Pons (tissue), 1 donor: ENCODE measurements at regions not wholly inside any gene's neighbourhood (a gene's known extent, or its start where the extent isn't known, plus 50 kb on each side); places are given as distances from the start of the nearest gene placed in this dataset.
"Not testable (repeated sequence)": the region's sequence is repeated elsewhere in the genome, so short reads cannot be mapped to it uniquely, and the experiment has no call there.

Experiments
- DNase-seq: peaks from one replicate; pipeline ENCODE4 v3.0.0-alpha.2; 2016; ENCODE audit warnings: low spot score

DNA sequence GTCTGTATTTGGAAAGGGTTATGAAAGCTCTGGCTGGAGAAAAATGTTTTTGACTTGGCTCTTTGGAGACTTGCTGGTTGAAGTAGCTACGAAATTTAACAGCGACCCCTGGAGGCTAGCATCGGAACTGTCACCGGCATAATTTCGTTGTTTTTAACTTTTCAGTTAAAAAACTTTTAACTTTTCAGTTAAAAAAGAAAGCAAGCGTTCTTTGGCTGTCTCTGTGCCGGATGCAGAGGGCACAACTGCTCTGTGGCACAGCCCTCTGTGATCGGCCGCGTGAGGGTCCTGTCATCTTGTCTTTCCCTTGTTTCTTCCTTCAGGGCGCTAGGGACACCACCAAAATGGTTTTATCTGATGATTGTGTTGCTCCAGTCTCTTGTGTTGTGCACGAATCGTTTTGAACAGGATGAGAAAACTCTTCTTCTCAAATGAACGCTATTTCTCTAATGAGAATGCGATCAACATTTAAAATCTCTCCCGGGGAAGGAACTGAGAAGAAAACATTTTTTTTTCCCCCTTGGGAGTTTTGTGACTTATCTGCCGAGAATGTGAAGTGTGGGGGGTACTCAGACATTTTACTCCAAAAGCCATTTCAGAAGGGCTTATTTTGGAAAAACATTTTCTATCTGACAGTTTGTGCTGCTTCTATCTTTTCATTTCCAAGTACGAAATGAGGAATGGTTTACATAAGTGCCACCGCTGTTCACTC is 57.1 kb downstream of the ADCYAP1 start:
- peak; percentile 20 for DNase-seq

DNA sequence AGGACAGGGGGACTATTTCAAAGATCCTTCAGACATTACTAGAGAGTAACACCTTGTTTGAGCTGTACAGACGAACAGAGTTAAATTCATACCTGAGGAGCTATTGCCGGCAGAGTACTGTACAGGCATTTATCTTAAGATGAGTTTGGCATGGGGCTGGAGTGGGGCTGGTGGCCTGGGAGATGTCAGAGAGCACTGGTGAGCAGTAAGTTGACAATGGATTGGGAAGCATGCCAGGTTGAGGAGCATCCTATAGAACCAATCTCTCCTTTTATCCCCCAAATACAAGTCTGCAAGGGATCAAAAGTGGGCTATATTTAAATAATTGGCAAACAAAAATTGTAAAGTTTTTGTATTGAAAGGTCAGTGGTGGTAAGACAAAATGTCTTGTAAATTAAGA is 58.6 kb downstream of the ADCYAP1 start:
- no peak for DNase-seq

DNA sequence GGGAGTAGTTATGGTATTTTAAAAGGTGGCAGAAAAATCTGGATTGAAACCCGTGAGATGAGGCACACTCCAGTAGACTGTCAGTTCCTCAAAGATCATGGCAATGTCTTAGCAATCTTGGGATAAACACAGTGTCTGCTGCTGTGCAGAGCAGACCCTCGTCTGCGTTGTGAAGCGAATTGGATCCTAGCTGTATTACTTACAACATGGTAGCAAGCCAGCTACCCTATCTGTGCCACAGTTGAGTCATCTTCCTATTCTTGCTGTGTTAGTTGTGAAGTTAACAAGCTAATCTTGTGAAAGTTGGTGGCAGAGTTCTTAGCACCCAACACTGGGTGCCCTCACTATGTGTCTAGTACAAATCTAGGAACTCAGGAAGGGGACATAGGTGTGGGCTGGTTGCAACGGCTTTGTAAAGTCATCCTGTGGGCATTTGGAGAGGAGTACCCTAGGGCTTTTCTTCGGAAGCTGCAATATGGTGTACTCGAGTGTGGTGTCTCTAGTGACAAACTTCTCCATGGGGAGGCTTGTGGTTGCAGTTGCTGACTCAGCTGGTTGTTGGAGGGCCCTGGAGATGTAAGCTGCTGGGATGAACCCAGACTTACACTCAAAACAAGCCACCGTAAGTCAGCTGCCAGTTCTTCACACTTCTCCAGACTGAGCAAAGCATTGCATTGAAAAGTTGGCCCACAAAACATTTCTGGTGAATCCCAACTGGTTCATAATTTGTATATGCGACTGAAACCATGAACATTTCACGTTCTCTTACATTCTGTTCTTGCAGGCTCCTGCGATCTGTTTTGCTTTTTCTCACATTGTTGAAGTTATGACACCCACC is 61.5 kb downstream of the ADCYAP1 start:
- DNase-seq: no peak

- no peak for DNase-seq
Measured at GRCh38 chr18:966759-967576, 62.3 kb downstream of the ADCYAP1 start.

DNA sequence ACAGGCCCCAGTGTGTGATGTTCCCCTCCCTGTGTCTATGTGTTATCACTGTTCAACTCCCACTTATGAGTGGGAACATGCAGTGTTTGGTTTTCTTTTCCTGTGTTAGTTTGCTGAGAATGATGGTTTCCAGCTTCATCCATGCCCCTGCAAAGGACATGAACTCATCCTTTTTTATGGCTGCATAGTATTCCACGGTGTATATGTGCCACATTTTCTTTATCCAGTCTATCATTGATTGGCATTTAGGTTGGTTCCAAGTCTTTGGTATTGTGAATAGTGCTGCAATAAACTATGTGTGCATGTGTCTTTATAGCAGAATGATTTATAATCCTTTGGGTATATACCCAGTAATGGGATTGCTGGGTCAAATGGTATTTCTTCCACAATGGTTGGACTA is 64.2 kb downstream of the ADCYAP1 start:
- DNase-seq: not testable (repeated sequence)

GRCh38 chr18:969311-969710 is 64.6 kb downstream of the ADCYAP1 start:
- not testable (repeated sequence) for DNase-seq

- DNase-seq: not testable (repeated sequence)
Measured at GRCh38 chr18:974606-975005, 69.9 kb downstream of the ADCYAP1 start.

GRCh38 chr18:976393-977128 is 71.9 kb downstream of the ADCYAP1 start:
- DNase-seq: not testable (repeated sequence)

DNA sequence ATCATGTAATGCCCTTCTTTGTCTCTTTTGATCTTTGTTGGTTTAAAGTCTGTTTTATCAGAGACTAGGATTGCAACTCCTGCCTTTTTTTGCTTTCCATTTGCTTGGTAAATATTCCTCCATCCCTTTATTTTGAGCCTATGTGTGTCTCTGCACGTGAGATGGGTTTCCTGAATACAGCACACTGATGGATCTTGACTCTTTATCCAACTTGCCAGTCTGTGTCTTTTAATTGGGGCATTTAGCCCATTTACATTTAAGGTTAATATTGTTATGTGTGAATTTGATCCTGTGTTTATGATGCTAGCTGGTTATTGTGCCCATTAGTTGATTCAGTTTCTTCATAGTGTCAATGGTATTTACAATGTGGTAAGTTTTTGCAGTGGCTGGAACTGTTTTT is 72.7 kb downstream of the ADCYAP1 start:
- not testable (repeated sequence) for DNase-seq

DNA sequence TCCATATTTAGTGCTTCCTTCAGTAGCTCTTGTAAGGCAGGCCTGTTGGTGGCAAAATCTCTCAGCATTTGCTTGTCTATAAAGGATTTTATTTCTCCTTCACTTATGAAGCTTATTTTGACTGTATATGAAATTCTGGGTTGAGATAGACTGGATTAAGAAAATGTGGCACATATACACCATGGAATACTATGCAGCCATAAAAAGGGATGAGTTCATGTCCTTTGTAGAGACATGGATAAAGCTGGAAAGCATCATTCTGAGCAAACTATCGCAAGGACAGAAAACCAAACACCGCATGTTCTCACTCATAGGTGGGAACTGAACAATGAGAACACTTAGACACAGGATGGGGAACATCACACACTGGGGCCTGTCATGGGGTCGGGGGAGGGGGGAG is 73.1 kb downstream of the ADCYAP1 start:
- DNase-seq: not testable (repeated sequence)

GRCh38 chr18:980586-980985 is 75.9 kb downstream of the ADCYAP1 start:
- no peak for DNase-seq

DNA sequence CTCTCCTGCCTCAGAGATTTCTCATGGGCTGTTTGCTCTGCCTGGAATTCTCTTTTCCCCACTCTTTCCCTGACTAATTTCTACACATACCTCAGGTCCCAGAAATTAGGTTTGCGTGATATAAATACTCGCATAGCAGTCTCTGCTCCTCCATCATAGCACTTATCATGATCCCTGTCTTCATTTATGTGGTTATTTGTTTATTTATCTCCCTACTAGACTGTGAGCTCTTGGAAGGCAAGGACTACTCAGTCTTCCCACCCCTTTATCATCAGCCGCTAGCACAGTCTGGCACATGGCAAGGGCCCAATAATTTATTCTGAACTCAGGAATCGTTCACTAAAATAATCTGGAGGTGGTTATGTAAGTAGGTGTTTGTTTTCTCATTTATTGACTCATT is 79.3 kb downstream of the ADCYAP1 start:
- DNase-seq: no peak

DNA sequence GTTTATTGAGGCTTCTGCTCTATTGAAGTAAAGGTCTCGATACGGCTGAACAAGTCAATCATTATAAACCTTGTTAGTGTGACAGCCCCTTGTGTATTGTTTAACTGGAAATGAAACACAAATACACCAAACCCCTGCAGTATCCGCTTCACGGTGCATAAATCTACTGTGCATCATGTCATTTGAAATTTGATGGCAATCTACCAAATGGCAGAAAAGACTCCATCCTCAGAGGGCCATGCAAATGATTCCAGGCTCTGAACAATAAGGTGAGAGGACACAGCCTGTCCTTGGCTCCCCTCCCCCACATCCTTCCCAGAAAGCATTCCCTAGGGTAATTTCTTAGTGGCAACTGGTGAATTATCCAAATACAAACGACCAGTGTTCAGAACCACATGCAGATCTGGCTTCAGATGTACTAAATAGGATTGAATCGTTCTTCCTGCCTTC is 80.6 kb downstream of the ADCYAP1 start:
- no peak for DNase-seq

GRCh38 chr18:986051-986450 is 81.4 kb downstream of the ADCYAP1 start:
- no peak for DNase-seq

GRCh38 chr18:986552-986951 is 81.9 kb downstream of the ADCYAP1 start:
- DNase-seq: no peak

DNA sequence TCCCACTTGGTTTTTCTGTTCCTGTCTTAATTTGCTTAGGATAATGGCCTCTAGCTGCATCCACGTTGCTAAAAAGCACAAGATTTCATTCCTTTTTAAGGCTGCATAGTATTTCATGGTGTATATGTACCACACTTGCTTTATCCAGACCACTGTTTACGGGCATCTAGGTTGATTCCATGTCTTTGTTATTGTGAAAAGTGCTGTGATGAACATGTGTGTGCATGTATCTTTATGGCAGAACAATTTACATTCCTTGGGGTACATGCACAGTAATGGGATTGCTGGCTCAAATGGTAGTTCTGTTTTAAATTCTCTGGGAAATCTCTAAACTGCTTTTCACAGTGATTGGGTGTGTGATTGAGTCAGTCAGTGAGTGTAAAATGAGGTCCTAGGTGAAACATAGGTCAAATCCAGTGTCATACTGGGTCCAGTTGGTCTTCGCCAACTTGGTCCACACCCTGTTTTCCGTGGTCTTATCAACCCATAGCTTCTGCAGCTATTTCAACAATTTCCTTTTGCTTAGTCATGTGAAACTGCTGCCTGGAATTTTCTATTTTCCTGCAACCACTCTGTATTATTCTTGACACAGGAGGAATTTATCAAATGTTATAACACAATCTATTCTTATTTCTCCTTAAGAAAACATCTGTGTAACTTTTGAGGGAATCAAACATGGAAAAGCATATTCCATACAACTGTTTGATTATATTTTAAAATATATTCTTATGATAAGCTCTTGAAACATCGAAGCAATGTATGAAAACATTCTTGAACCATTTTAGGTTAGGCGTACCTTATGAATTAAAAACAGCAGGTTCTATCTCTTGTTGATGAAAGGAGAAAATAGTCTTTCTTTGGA is 82.9 kb downstream of the ADCYAP1 start:
- no peak for DNase-seq

DNA sequence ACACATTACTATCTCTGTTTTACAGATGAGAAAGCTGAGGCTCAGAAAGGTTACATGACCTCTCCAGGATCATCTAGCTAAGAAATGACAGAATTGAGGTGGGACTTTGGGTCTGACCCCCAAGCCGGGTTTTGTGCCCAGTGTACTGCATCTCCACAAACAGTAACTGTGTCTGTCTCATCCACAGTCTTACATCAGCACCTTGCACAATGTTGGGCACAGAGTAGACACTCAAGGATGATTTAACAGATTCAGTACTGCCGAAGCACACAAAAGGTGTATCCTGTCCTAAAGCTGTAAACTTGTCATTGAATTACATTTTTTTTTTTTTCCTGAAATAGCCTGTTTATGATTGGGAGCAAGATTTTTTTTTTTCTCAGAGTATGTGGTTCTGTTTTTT is 84.8 kb downstream of the ADCYAP1 start:
- no peak for DNase-seq

DNA sequence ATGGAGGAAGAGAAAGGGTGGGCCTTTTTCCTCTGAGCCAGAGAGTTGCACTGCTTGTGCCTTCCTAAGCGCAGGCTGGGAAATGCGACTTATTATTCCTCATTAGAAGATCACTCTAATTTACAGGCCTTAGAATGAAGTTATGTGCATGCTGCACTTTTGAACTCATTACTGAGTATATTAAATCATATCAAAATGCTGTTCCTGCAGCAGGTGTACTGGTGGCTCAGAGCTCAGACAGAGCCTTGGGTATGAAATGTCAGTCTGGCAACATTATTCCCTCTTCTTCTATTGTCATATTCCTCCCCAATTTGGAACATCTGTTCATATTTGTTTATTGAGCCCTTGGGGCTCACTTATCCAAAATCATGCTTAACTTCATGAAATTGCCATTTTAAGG is 85.5 kb downstream of the ADCYAP1 start:
- DNase-seq: no peak

GRCh38 chr18:991441-991840 is 86.8 kb downstream of the ADCYAP1 start:
- no peak for DNase-seq

DNA sequence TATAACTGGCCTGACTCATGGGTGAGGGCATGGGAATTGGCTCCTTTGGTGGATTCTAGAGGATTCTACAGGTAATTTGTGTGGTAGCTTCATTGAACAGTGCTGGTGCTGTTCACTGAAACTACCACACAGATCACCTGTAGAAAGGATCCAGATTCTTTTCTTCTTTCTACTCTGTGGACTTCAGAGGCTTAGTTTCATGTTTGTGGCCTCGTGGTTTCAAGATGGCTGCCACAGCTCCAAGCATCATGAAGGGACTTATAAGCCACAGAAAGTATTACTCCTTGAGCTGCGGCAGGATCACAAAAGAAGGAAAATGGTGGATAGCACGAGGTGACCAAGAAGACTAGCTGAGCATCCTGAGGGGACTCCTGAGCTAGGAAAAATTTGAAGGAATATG is 88.9 kb downstream of the ADCYAP1 start:
- DNase-seq: no peak

GRCh38 chr18:995629-996028 is 91.0 kb downstream of the ADCYAP1 start:
- no peak for DNase-seq
